Left lung (tissue), 4 donors: ENCODE measurements at regions not wholly inside any gene's neighbourhood (a gene's known extent, or its start where the extent isn't known, plus 50 kb on each side); places are given as distances from the start of the nearest gene placed in this dataset.

Experiments
- ATAC-seq: fragments of 200-7000 bp; cut with Tn5 transposase; one replicate; pipeline ENCODE4 v1.9.1; 2020; ENCODE audit warnings: moderate library complexity
- DNase-seq, 4 donors: peaks; one replicate each; pipeline ENCODE4 v3.0.0-alpha.2; 2013 to 2020
- H3K27ac ChIP-seq, 2 donors: fragments of 200-600 bp; sonication (generic) in 1 of 2; one replicate each; pipeline versions ENCODE4 v1.5.0 to v1.8.0; 2020 to 2021
- H3K27me3 ChIP-seq, 2 donors: fragments of 200-600 bp; sonication (generic) in 1 of 2; one replicate each; pipeline versions ENCODE4 v1.5.0 to v1.8.0; 2020 to 2021
- H3K36me3 ChIP-seq, 2 donors: fragments of 200-600 bp; sonication (generic) in 1 of 2; one replicate each; pipeline versions ENCODE4 v1.5.0 to v1.8.0; 2020 to 2021
- H3K4me1 ChIP-seq, 2 donors: fragments of 200-600 bp; one replicate each; pipeline ENCODE4 v1.8.0; 2021
- H3K4me3 ChIP-seq, 2 donors: fragments of 200-600 bp; sonication (generic) in 1 of 2; one replicate each; pipeline versions ENCODE4 v1.5.0 to v1.8.0; 2020 to 2021; ENCODE audit warnings: mild to moderate bottlenecking in 1 of 2
- H3K9me3 ChIP-seq, 2 donors: fragments of 200-600 bp; sonication (generic) in 1 of 2; one replicate each; pipeline versions ENCODE4 v1.5.0 to v1.8.0; 2020 to 2021
- CTCF ChIP-seq, 2 donors: fragments of 200-600 bp; sonication (generic) in 1 of 2; IDR thresholded peaks; one replicate each; pipeline versions ENCODE4 v1.5.0 to v1.8.0; 2021; ENCODE audit warnings: antibody characterized with exemption in 2 of 2
- intact Hi-C, 2 donors: fragments of 100-400 bp; cut with DNase I; formaldehyde crosslinking; loops; one replicate each; pipeline versions ENCODE4 v1.11.2 to v1.14.2; 2022
- donor health status: DM: no; HTN: yes; CAD: no.
- donor health status: DM: no; HTN: no; CAD: no.

- H3K27ac ChIP-seq, result no peak overlapping the region
- intact Hi-C loops, result no loop called here
- TF ChIP-seq CTCF (IDR thresholded peaks at IDR 0.05), result no peak
Measured at GRCh38 chr6:165800337-165800736, 137.3 kb upstream of the PDE10A start.

GRCh38 chr6:165799391-165800153, 136.5 kb upstream of the PDE10A start:
- TF ChIP-seq CTCF (IDR thresholded peaks at IDR 0.05), result no peak
- no peak for ATAC-seq
- no peak overlapping the region for H3K27ac ChIP-seq
- no peaks in the 10 kb centered on the region for H3K4me1 ChIP-seq
- H3K27me3 ChIP-seq, result peaks cover 0 to 9% of the 10 kb centered on the region in 2 donors
- DNase-seq, result no peak
- no peaks in the 10 kb centered on the region for H3K9me3 ChIP-seq
- no peak overlapping the region for H3K4me3 ChIP-seq
- intact Hi-C loops, result no loop called here
- no peaks in the 10 kb centered on the region for H3K36me3 ChIP-seq

More at GRCh38 chr6:165800337-165800736, 137.3 kb upstream of the PDE10A start:
- no peaks in the 10 kb centered on the region for H3K36me3 ChIP-seq
- H3K27me3 ChIP-seq, result peaks cover 0 to 17% of the 10 kb centered on the region in 2 donors
- ATAC-seq (no peak), DNase-seq (no peak)
- H3K4me3 ChIP-seq, result no peak overlapping the region
- H3K4me1 ChIP-seq, result no peaks in the 10 kb centered on the region
- H3K9me3 ChIP-seq, result no peaks in the 10 kb centered on the region

GRCh38 chr6:165798991-165799390, 135.9 kb upstream of the PDE10A start:
- intact Hi-C loops, result no loop called here
- no peak overlapping the region for H3K27ac ChIP-seq
- DNase-seq, result no peak
- H3K36me3 ChIP-seq, result no peaks in the 10 kb centered on the region
- H3K4me1 ChIP-seq, result no peaks in the 10 kb centered on the region
- H3K27me3 ChIP-seq, result peaks cover 0 to 4% of the 10 kb centered on the region in 2 donors
- no peak overlapping the region for H3K4me3 ChIP-seq
- no peak for TF ChIP-seq CTCF (IDR thresholded peaks at IDR 0.05)
- no peaks in the 10 kb centered on the region for H3K9me3 ChIP-seq
- no peak for ATAC-seq

GRCh38 chr6:165794179-165794601, 131.1 kb upstream of the PDE10A start:
- no peaks in the 10 kb centered on the region for H3K27me3 ChIP-seq
- intact Hi-C loops, result no loop called here
- no peak overlapping the region for H3K27ac ChIP-seq
- no peak for DNase-seq
- no peak for ATAC-seq
- no peaks in the 10 kb centered on the region for H3K9me3 ChIP-seq
- no peaks in the 10 kb centered on the region for H3K4me1 ChIP-seq
- H3K36me3 ChIP-seq, result no peaks in the 10 kb centered on the region
- no peak for TF ChIP-seq CTCF (IDR thresholded peaks at IDR 0.05)
- H3K4me3 ChIP-seq, result no peak overlapping the region

- no peak overlapping the region for H3K27ac ChIP-seq
- intact Hi-C loops, result no loop called here
- DNase-seq (no peak), ATAC-seq (no peak)
- no peak overlapping the region for H3K4me3 ChIP-seq
- H3K27me3 ChIP-seq, result no peaks in the 10 kb centered on the region
- no peak for TF ChIP-seq CTCF (IDR thresholded peaks at IDR 0.05)
- no peaks in the 10 kb centered on the region for H3K36me3 ChIP-seq
- H3K9me3 ChIP-seq, result no peaks in the 10 kb centered on the region
- H3K4me1 ChIP-seq, result no peaks in the 10 kb centered on the region
Measured at GRCh38 chr6:165793287-165793825, 130.3 kb upstream of the PDE10A start.
